Activated B cell treated with CpG ODN at 0.5 μM for 24 hours (primary cell): ENCODE measurements at regions not wholly inside any gene's neighbourhood (a gene's known extent, or its start where the extent isn't known, plus 50 kb on each side); places are given as distances from the start of the nearest gene placed in this dataset.

Source experiments
- ATAC-seq: fragments of 200-7000 bp; cut with Tn5 transposase; one replicate; pipeline ENCODE4 v1.10.0; 2021; ENCODE audit warnings: low read depth, mild to moderate bottlenecking, moderate library complexity
- CTCF ChIA-PET: fragments of 350-600 bp; sonication (Branson Sonifier 250); formaldehyde crosslinking; loops from one replicate; lab custom pipeline; 2021; ENCODE audit warnings: antibody characterized with exemption; lab: Charles Lee
- POLR2A ChIA-PET: fragments of 350-600 bp; sonication (Branson Sonifier 250); formaldehyde crosslinking; loops from one replicate; lab custom pipeline; 2021; ENCODE audit warnings: antibody characterized with exemption; lab: Charles Lee
- DNase-seq: peaks from one replicate; pipeline ENCODE4 v3.0.0; 2022
- H3K27ac Mint-ChIP-seq: one replicate; pipeline ENCODE4 v1.8.0; 2020; ENCODE audit warnings: mixed read lengths
- H3K27me3 Mint-ChIP-seq: one replicate; pipeline ENCODE4 v1.8.0; 2021; ENCODE audit warnings: mixed read lengths
- H3K36me3 Mint-ChIP-seq: one replicate; pipeline ENCODE4 v1.8.0; 2021; ENCODE audit warnings: low read depth, mixed read lengths
- H3K4me1 Mint-ChIP-seq: one replicate; pipeline ENCODE4 v1.8.0; 2021; ENCODE audit warnings: mixed read lengths
- H3K4me3 Mint-ChIP-seq: one replicate; pipeline ENCODE4 v1.8.0; 2020; ENCODE audit warnings: mild to moderate bottlenecking, mixed read lengths
- H3K9me3 Mint-ChIP-seq: one replicate; pipeline ENCODE4 v1.8.0; 2020; ENCODE audit warnings: mixed read lengths
- intact Hi-C: fragments of 100-400 bp; cut with micrococcal nuclease; formaldehyde crosslinking; loops from one replicate; pipeline ENCODE4 v1.15.1; 2024
- TF ChIP-seq, protein P1 (sequence below): fragments of 200-600 bp; IDR thresholded peaks from one replicate; pipeline ENCODE4 v1.8.0; 2022; ENCODE audit warnings: antibody characterized with exemption, mild to moderate bottlenecking

DNA sequence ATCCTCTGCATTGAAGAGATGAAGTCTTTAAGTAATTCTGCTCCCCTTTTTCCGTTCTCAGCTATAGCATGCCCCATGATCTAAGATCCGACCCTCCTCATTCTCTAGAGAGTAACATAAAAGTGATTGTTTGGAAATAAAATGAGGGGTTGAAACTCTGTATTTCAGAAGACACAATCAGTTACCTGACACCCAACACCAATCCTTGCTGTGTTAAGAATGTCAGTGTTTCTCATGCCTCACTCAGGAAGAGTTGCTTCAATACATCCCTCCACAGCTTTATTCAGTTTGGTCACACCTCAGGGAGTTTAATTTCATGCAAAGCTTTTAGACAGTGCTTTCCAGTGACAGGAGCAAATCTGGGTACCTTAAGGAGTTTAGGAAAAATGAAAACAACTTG, 49.9 kb upstream of the RBBP8 start:
- Mint-ChIP-seq H3K27ac (no peak overlapping the region), H3K36me3 (no peaks in the 10 kb centered on the region), H3K4me1 (no peaks in the 10 kb centered on the region), H3K27me3 (no peaks in the 10 kb centered on the region), H3K4me3 (no peak overlapping the region), H3K9me3 (no peaks in the 10 kb centered on the region)
- intact Hi-C loops: no loop called here
- no peak for ATAC-seq
- CTCF ChIA-PET: no interaction called here
- TF ChIP-seq, protein P1, sequence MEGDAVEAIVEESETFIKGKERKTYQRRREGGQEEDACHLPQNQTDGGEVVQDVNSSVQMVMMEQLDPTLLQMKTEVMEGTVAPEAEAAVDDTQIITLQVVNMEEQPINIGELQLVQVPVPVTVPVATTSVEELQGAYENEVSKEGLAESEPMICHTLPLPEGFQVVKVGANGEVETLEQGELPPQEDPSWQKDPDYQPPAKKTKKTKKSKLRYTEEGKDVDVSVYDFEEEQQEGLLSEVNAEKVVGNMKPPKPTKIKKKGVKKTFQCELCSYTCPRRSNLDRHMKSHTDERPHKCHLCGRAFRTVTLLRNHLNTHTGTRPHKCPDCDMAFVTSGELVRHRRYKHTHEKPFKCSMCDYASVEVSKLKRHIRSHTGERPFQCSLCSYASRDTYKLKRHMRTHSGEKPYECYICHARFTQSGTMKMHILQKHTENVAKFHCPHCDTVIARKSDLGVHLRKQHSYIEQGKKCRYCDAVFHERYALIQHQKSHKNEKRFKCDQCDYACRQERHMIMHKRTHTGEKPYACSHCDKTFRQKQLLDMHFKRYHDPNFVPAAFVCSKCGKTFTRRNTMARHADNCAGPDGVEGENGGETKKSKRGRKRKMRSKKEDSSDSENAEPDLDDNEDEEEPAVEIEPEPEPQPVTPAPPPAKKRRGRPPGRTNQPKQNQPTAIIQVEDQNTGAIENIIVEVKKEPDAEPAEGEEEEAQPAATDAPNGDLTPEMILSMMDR: no peak
- POLR2A ChIA-PET: no interaction called here
- no peak for DNase-seq
